Neuronal stem cell (in vitro differentiated cells): ENCODE measurements at regions not wholly inside any gene's neighbourhood (a gene's known extent, or its start where the extent isn't known, plus 50 kb on each side); places are given as distances from the start of the nearest gene placed in this dataset.

Source experiments
- DNase-seq: peaks from one replicate; pipeline ENCODE4 v3.0.0-alpha.2; 2013; ENCODE audit warnings: low spot score
- H2AFZ ChIP-seq: one replicate; pipeline ENCODE4 v1.6.1; 2013; ENCODE audit warnings: mild to moderate bottlenecking, low read length, inconsistent platforms
- H2AK5ac ChIP-seq: 2 replicates; pipeline ENCODE4 v1.6.1; 2013; ENCODE audit warnings: low read depth, mild to moderate bottlenecking, inconsistent platforms, low read length, moderate library complexity, mixed read lengths
- H2BK120ac ChIP-seq: 2 replicates; pipeline ENCODE4 v1.6.1; 2013; ENCODE audit warnings: low read depth, mild to moderate bottlenecking, inconsistent platforms, low read length, moderate library complexity, mixed read lengths
- H2BK12ac ChIP-seq: one replicate; pipeline ENCODE4 v1.6.1; 2013; ENCODE audit warnings: low read length, inconsistent platforms
- H2BK15ac ChIP-seq: 2 replicates; pipeline ENCODE4 v1.6.1; 2013; ENCODE audit warnings: mild to moderate bottlenecking, low read length, inconsistent platforms, mixed read lengths
- H2BK5ac ChIP-seq: one replicate; pipeline ENCODE4 v1.6.1; 2013; ENCODE audit warnings: inconsistent platforms, mild to moderate bottlenecking, low read length, moderate library complexity
- H3K14ac ChIP-seq: one replicate; pipeline ENCODE4 v1.6.1; 2013; ENCODE audit warnings: low read length, inconsistent platforms
- H3K18ac ChIP-seq: 2 replicates; pipeline ENCODE4 v1.6.1; 2013; ENCODE audit warnings: low read length, inconsistent platforms
- H3K23ac ChIP-seq: 2 replicates; pipeline ENCODE4 v1.6.1; 2013; ENCODE audit warnings: low read depth, mild to moderate bottlenecking, mixed read lengths, low read length, inconsistent platforms; ENCODE audit not compliant: poor library complexity
- H3K27ac ChIP-seq: replicated peaks from 3 replicates; pipeline ENCODE4 v1.5.1; 2013; ENCODE audit warnings: low read length, inconsistent platforms
- H3K27me3 ChIP-seq, 3 experiments: 2 replicates each; pipeline ENCODE4 v1.6.1; 2013; ENCODE audit warnings: low read length in 3 of 3, mild to moderate bottlenecking in 2 of 3, inconsistent platforms in 1 of 3, low read depth in 1 of 3, mixed read lengths in 1 of 3, moderate library complexity in 1 of 3; ENCODE audit not compliant: control insufficient read depth in 3 of 3, insufficient read depth in 3 of 3
- H3K36me3 ChIP-seq, 2 donors: replicated peaks in 1 of 2; 2 replicates each; pipeline ENCODE4 v1.6.1; 2013; ENCODE audit warnings: low read length in 2 of 2; ENCODE audit not compliant: control insufficient read depth in 2 of 2, insufficient read depth in 2 of 2
- H3K4ac ChIP-seq: 2 replicates; pipeline ENCODE4 v1.6.1; 2013; ENCODE audit warnings: inconsistent platforms, mild to moderate bottlenecking, low read length, moderate library complexity
- H3K4me1 ChIP-seq, 2 donors: 1 replicate in 1 of 2; 2 replicates in 1 of 2; pipeline ENCODE4 v1.6.1; 2013; ENCODE audit warnings: low read length in 2 of 2, low read depth in 1 of 2; ENCODE audit not compliant: control insufficient read depth in 2 of 2, insufficient read depth in 1 of 2
- H3K4me2 ChIP-seq: one replicate; pipeline ENCODE4 v1.6.1; 2013; ENCODE audit warnings: mild to moderate bottlenecking, low read length, inconsistent platforms; ENCODE audit not compliant: insufficient read depth, poor library complexity, severe bottlenecking
- H3K4me3 ChIP-seq, 2 donors: 2 replicates each; pipeline ENCODE4 v1.5.1; 2013; ENCODE audit warnings: low read length in 2 of 2, mild to moderate bottlenecking in 2 of 2, inconsistent platforms in 1 of 2, moderate library complexity in 1 of 2
- H3K79me1 ChIP-seq: one replicate; pipeline ENCODE4 v1.6.1; 2013; ENCODE audit warnings: low read depth, mild to moderate bottlenecking, inconsistent platforms, low read length, moderate library complexity
- H3K9ac ChIP-seq: one replicate; pipeline ENCODE4 v1.6.1; 2013; ENCODE audit warnings: mild to moderate bottlenecking, low read depth, low read length, inconsistent platforms; ENCODE audit not compliant: poor library complexity
- H3K9me3 ChIP-seq, 2 donors: replicated peaks in 1 of 2; 2 replicates each; pipeline versions ENCODE3 to v1.6.1; 2013; ENCODE audit warnings: low read length in 2 of 2, mild to moderate bottlenecking in 2 of 2, inconsistent platforms in 1 of 2, low read depth in 1 of 2, mixed read lengths in 1 of 2, moderate library complexity in 1 of 2; ENCODE audit not compliant: control insufficient read depth in 2 of 2, insufficient read depth in 1 of 2
- H4K8ac ChIP-seq: one replicate; pipeline ENCODE4 v1.6.1; 2013; ENCODE audit warnings: low read depth, mild to moderate bottlenecking, inconsistent platforms, low read length, moderate library complexity
- H4K91ac ChIP-seq: one replicate; pipeline ENCODE4 v1.6.1; 2013; ENCODE audit warnings: low read length, low read depth, mild to moderate bottlenecking, inconsistent platforms; ENCODE audit not compliant: poor library complexity
- WGBS, 2 donors: extraction: QIAGEN DNeasy Blood & Tissue Kit; methylation state at CpG; one replicate each; pipeline ENCODE4 v1.1.7; 2013; ENCODE audit warnings: missing lambda C conversion rate in 2 of 2, mixed read lengths in 1 of 2; ENCODE audit not compliant: insufficient read length in 2 of 2, insufficient replicate concordance in 1 of 2; ENCODE audit errors: extremely low coverage in 2 of 2; 5-methylcytosine and 5-hydroxymethylcytosine counted together

DNA sequence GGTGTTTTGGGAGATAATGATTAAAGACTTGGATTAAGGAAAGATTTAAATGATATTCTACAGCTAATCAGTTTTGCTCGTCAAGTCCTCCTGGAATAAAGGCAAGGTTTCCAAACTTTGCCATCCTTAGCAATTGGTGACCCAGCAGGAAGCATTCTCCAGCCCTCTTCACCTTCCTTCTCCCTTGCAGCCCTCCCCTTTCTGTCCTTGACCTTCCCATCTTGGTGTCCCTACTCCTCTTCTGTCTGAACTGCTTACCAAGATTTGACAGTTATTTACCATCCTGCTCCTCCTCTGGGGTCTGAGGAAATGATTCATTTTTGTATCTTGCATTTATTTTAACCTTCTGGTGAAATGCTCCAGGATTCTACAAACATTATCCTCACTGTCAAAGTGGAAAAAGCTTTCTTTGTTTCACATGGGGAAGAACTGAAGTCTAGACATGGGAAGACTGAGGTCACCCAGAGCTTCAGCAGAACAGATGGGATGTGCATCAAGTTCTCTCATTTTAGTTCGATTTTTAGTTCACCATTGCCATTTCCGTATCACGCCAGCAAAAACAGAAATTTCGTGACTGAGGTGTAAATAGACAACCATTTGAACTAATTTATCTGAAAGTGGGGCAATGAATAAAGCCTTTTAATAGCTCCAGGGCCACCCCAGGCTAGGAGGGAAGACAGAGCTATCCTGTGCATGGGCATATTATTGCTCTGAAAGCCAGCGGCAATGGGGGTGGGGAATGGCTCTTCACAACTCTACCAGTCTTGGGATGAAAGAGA lies 504.4 kb upstream of the PLXNA2 start:
- no peaks in the 10 kb centered on the region for H3K9me3 ChIP-seq
- H3K14ac ChIP-seq: no peak overlapping the region
- no peak overlapping the region for H4K8ac ChIP-seq
- no peak overlapping the region for H3K4me2 ChIP-seq
- no peak overlapping the region for H3K27ac ChIP-seq
- no peak overlapping the region for H2BK5ac ChIP-seq
- H3K36me3 ChIP-seq: no peaks in the 10 kb centered on the region
- H3K9ac ChIP-seq: no peak overlapping the region
- no peak overlapping the region for H3K4ac ChIP-seq
- H2AK5ac ChIP-seq: no peak overlapping the region
- no peak for DNase-seq
- H3K18ac ChIP-seq: no peak overlapping the region
- no peak overlapping the region for H2BK120ac ChIP-seq
- no peak overlapping the region for H2AFZ ChIP-seq
- H2BK12ac ChIP-seq: no peak overlapping the region
- H3K23ac ChIP-seq: no peak overlapping the region
- no peak overlapping the region for H2BK15ac ChIP-seq
- no peaks in the 10 kb centered on the region for H3K27me3 ChIP-seq
- WGBS, 2 donors: no CpG with 5 or more reads among the region's 6 CpGs
- H3K79me1 ChIP-seq: no peaks in the 10 kb centered on the region
- no peak overlapping the region for H4K91ac ChIP-seq
- no peak overlapping the region for H3K4me3 ChIP-seq
- no peaks in the 10 kb centered on the region for H3K4me1 ChIP-seq

DNA sequence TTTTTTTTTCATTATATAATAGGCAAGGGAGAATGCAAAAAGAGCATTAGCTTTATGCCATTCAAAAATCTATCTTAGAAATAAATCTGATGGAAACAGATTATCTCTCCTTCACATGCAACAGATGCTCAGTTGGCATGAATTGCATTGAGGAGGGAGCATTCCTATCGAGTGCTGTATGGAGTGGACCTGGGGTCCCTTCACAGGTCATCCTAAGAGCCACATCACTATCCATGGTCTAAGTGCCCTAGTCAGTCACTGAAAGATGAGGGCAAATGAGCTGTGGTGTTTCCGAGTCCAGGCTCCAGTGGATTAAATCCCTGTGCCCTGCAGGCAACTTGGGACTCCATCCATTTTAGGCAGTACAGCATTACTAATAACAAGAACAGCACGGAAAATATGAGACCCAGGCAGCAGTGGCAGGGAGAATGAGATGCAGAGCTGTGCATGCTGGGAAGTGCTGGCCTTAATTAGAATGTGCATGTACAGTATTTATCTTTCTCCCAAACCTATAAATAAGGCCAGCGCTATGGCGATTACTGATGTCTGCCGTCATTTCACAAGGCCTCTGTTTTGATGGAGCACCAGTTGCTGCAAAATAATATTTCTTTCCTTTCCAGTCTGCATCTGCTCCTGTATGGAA lies 512.3 kb upstream of the PLXNA2 start:
- no peaks in the 10 kb centered on the region for H3K9me3 ChIP-seq
- no peak overlapping the region for H3K9ac ChIP-seq
- H3K36me3 ChIP-seq: no peaks in the 10 kb centered on the region
- no CpG with 5 or more reads among the region's 6 CpGs for WGBS, 2 donors
- no peak overlapping the region for H3K4ac ChIP-seq
- no peak overlapping the region for H4K8ac ChIP-seq
- H2BK120ac ChIP-seq: no peak overlapping the region
- no peak overlapping the region for H2BK5ac ChIP-seq
- H3K14ac ChIP-seq: no peak overlapping the region
- no peak overlapping the region for H4K91ac ChIP-seq
- H2BK15ac ChIP-seq: no peak overlapping the region
- no peak overlapping the region for H3K27ac ChIP-seq
- H3K4me1 ChIP-seq: no peaks in the 10 kb centered on the region
- no peak for DNase-seq
- H3K79me1 ChIP-seq: no peaks in the 10 kb centered on the region
- no peak overlapping the region for H2AK5ac ChIP-seq
- H3K23ac ChIP-seq: no peak overlapping the region
- no peak overlapping the region for H3K18ac ChIP-seq
- no peak overlapping the region for H3K4me2 ChIP-seq
- no peak overlapping the region for H2BK12ac ChIP-seq
- H3K27me3 ChIP-seq: no peaks in the 10 kb centered on the region
- no peak overlapping the region for H2AFZ ChIP-seq
- no peak overlapping the region for H3K4me3 ChIP-seq

DNA sequence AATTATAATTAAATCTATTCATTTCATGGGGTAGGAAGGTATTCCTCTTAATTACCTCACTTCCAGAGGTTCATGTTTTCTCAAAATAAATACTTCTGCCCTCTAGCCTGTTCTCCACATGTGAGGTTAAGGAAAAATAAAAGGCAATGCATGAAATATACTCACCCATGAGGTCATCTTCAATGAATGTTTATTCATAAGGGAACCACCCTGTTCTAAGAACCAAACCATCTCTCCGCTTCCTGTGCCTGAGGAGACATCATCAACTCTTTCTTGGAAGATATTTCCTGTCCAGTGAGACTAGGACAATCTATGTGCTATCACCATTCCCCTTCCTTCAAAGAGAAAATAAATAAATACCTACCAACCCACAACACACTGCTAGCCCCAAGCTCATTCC lies 513.7 kb upstream of the PLXNA2 start:
- no peak overlapping the region for H2AK5ac ChIP-seq
- no peak overlapping the region for H3K4me3 ChIP-seq
- H3K4ac ChIP-seq: no peak overlapping the region
- H2BK120ac ChIP-seq: no peak overlapping the region
- H2BK5ac ChIP-seq: no peak overlapping the region
- H3K4me2 ChIP-seq: no peak overlapping the region
- no peak overlapping the region for H3K23ac ChIP-seq
- no peaks in the 10 kb centered on the region for H3K27me3 ChIP-seq
- DNase-seq: no peak
- no peak overlapping the region for H2BK15ac ChIP-seq
- H3K14ac ChIP-seq: no peak overlapping the region
- H3K79me1 ChIP-seq: no peaks in the 10 kb centered on the region
- H3K18ac ChIP-seq: no peak overlapping the region
- no peak overlapping the region for H4K91ac ChIP-seq
- no peaks in the 10 kb centered on the region for H3K36me3 ChIP-seq
- H3K27ac ChIP-seq: no peak overlapping the region
- no peak overlapping the region for H2BK12ac ChIP-seq
- H3K4me1 ChIP-seq: no peaks in the 10 kb centered on the region
- WGBS, 2 donors: no CpG with 5 or more reads among the region's 1 CpG
- H3K9ac ChIP-seq: no peak overlapping the region
- no peaks in the 10 kb centered on the region for H3K9me3 ChIP-seq
- H4K8ac ChIP-seq: no peak overlapping the region
- no peak overlapping the region for H2AFZ ChIP-seq

DNA sequence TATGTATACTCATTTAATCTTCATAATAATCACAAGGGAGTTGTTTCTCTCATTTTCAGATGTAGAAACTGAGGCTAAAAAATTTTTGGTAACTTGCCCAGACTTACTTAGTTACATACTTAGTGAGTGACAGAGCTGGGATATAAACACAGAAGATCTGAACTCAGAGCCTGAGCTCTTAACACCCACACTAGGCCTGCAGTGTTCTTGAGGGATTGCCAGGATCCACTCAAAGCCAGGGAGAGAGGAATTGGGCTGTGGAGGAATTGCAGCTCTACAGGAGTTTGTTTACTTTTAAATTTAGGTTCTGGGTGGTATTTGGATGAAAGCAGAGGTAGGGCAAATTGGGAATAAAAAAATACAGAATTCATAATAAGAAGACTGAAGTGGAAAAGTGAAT lies 515.1 kb upstream of the PLXNA2 start:
- Histone ChIP-seq H3K18ac (no peak overlapping the region), H2BK5ac (no peak overlapping the region), H2BK15ac (no peak overlapping the region), H3K27ac (no peak overlapping the region), H2BK120ac (no peak overlapping the region), H2AFZ (no peak overlapping the region), H3K9me3 (no peaks in the 10 kb centered on the region), H4K91ac (no peak overlapping the region), H3K27me3 (no peaks in the 10 kb centered on the region), H3K4me3 (no peak overlapping the region), H4K8ac (no peak overlapping the region), H3K4me1 (no peaks in the 10 kb centered on the region), H3K4me2 (no peak overlapping the region), H3K79me1 (no peaks in the 10 kb centered on the region), H3K4ac (no peak overlapping the region), H3K9ac (no peak overlapping the region), H2BK12ac (no peak overlapping the region), H3K14ac (no peak overlapping the region), H3K23ac (no peak overlapping the region), H2AK5ac (no peak overlapping the region), H3K36me3 (no peaks in the 10 kb centered on the region)
- no peak for DNase-seq
